Immature natural killer cell (primary cell): ENCODE measurements at regions not wholly inside any gene's neighbourhood (a gene's known extent, or its start where the extent isn't known, plus 50 kb on each side); places are given as distances from the start of the nearest gene placed in this dataset.

Experiments
- DNase-seq, 3 donors: peaks; one replicate each; pipeline ENCODE4 v3.0.0; 2022; ENCODE audit warnings: mixed read lengths in 1 of 3
- H3K27ac Mint-ChIP-seq, 6 donors: one replicate each; pipeline ENCODE4 v1.8.0; 2020; ENCODE audit warnings: mixed read lengths in 6 of 6, mild to moderate bottlenecking in 5 of 6, inconsistent platforms in 4 of 6, moderate library complexity in 3 of 6
- H3K27me3 Mint-ChIP-seq, 3 donors: one replicate each; pipeline ENCODE4 v1.8.0; 2020 to 2021; ENCODE audit warnings: low read depth in 3 of 3, mild to moderate bottlenecking in 3 of 3, mixed read lengths in 3 of 3, moderate library complexity in 3 of 3, inconsistent platforms in 1 of 3
- H3K36me3 Mint-ChIP-seq, 3 donors: one replicate each; pipeline ENCODE4 v1.8.0; 2020; ENCODE audit warnings: mixed read lengths in 3 of 3, inconsistent platforms in 2 of 3, mild to moderate bottlenecking in 2 of 3
- H3K4me1 Mint-ChIP-seq, 2 donors: one replicate each; pipeline ENCODE4 v1.8.0; 2020; ENCODE audit warnings: inconsistent platforms in 2 of 2, mild to moderate bottlenecking in 2 of 2, mixed read lengths in 2 of 2, moderate library complexity in 1 of 2
- H3K4me3 Mint-ChIP-seq, 5 donors: one replicate each; pipeline ENCODE4 v1.8.0; 2020; ENCODE audit warnings: mild to moderate bottlenecking in 5 of 5, mixed read lengths in 5 of 5, inconsistent platforms in 3 of 5, moderate library complexity in 3 of 5
- H3K9me3 Mint-ChIP-seq, 6 donors: one replicate each; pipeline ENCODE4 v1.8.0; 2020; ENCODE audit warnings: mild to moderate bottlenecking in 6 of 6, mixed read lengths in 6 of 6, inconsistent platforms in 4 of 6, moderate library complexity in 3 of 6

- peaks cover 21 to 27% of the 10 kb centered on the region in 2 donors for H3K4me1 Mint-ChIP-seq
- H3K9me3 Mint-ChIP-seq: peaks cover 0 to 31% (median 6%) of the 10 kb centered on the region in 6 donors
- no peak overlapping the region for H3K4me3 Mint-ChIP-seq
- no peak overlapping the region for H3K27ac Mint-ChIP-seq
- H3K36me3 Mint-ChIP-seq: peaks cover 5 to 8% (median 5%) of the 10 kb centered on the region in 3 donors
- no peak for DNase-seq
- peaks cover 17 to 35% (median 30%) of the 10 kb centered on the region in 3 donors for H3K27me3 Mint-ChIP-seq
These were observed 127.6 kb upstream of the C11orf58 start for GRCh38 chr11:16610738-16611388.

GRCh38 chr11:16610213-16610737 lies 128.2 kb upstream of the C11orf58 start:
- peaks cover 5 to 8% (median 5%) of the 10 kb centered on the region in 3 donors for H3K36me3 Mint-ChIP-seq
- no peak for DNase-seq
- H3K27ac Mint-ChIP-seq: no peak overlapping the region
- peaks cover 26 to 33% of the 10 kb centered on the region in 2 donors for H3K4me1 Mint-ChIP-seq
- H3K4me3 Mint-ChIP-seq: no peak overlapping the region
- peaks cover 21 to 38% (median 30%) of the 10 kb centered on the region in 3 donors for H3K27me3 Mint-ChIP-seq
- H3K9me3 Mint-ChIP-seq: peaks cover 0 to 33% (median 6%) of the 10 kb centered on the region in 6 donors

GRCh38 chr11:16609769-16610168 lies 128.7 kb upstream of the C11orf58 start:
- DNase-seq: no peak
- Mint-ChIP-seq H3K36me3 (peaks cover 5 to 8% (median 5%) of the 10 kb centered on the region in 3 donors), H3K27me3 (peaks cover 21 to 33% (median 30%) of the 10 kb centered on the region in 3 donors), H3K4me1 (peaks cover 28 to 38% of the 10 kb centered on the region in 2 donors), H3K4me3 (no peak overlapping the region), H3K27ac (no peak overlapping the region), H3K9me3 (peaks cover 0 to 33% (median 6%) of the 10 kb centered on the region in 6 donors)

- Mint-ChIP-seq H3K27ac (no peak overlapping the region), H3K27me3 (peaks cover 26 to 36% (median 30%) of the 10 kb centered on the region in 3 donors), H3K9me3 (peaks cover 2 to 35% (median 5%) of the 10 kb centered on the region in 6 donors), H3K4me3 (no peak overlapping the region), H3K4me1 (peaks cover 23 to 39% of the 10 kb centered on the region in 2 donors), H3K36me3 (peaks cover 5 to 7% (median 5%) of the 10 kb centered on the region in 3 donors)
- DNase-seq: no peak
These were observed 130.5 kb upstream of the C11orf58 start for GRCh38 chr11:16607675-16608644.

- DNase-seq: no peak
- Mint-ChIP-seq H3K4me3 (peak overlapping the region; percentile 81 to 91 (median 85)), H3K27ac (no peak overlapping the region), H3K36me3 (peaks cover 5% of the 10 kb centered on the region in 3 donors), H3K9me3 (peaks cover 2 to 28% (median 3%) of the 10 kb centered on the region in 6 donors), H3K27me3 (peaks cover 26 to 36% (median 30%) of the 10 kb centered on the region in 3 donors), H3K4me1 (peaks cover 23 to 34% of the 10 kb centered on the region in 2 donors)
These were observed 131.4 kb upstream of the C11orf58 start for GRCh38 chr11:16606784-16607674.

- Mint-ChIP-seq H3K27ac (no peak overlapping the region), H3K27me3 (peaks cover 22 to 35% (median 24%) of the 10 kb centered on the region in 3 donors), H3K4me1 (peaks cover 23 to 34% of the 10 kb centered on the region in 2 donors), H3K9me3 (peaks cover 0 to 19% (median 3%) of the 10 kb centered on the region in 6 donors), H3K4me3 (peak overlapping the region; percentile 81 to 91 (median 85)), H3K36me3 (peaks cover 5% of the 10 kb centered on the region in 3 donors)
- peak; percentile 54 to 64 (median 56) for DNase-seq
These were observed 132.3 kb upstream of the C11orf58 start for GRCh38 chr11:16605894-16606783.

GRCh38 chr11:16605389-16605893 lies 133.0 kb upstream of the C11orf58 start:
- H3K4me1 Mint-ChIP-seq: peaks cover 23 to 34% of the 10 kb centered on the region in 2 donors
- peaks cover 0 to 17% (median 3%) of the 10 kb centered on the region in 6 donors for H3K9me3 Mint-ChIP-seq
- H3K27me3 Mint-ChIP-seq: peaks cover 21 to 33% (median 24%) of the 10 kb centered on the region in 3 donors
- H3K4me3 Mint-ChIP-seq: peak overlapping the region; percentile 81 to 91 (median 85)
- H3K27ac Mint-ChIP-seq: no peak overlapping the region
- H3K36me3 Mint-ChIP-seq: peaks cover 5% of the 10 kb centered on the region in 3 donors
- no peak for DNase-seq

GRCh38 chr11:16604794-16605388 lies 133.6 kb upstream of the C11orf58 start:
- peaks cover 5% of the 10 kb centered on the region in 3 donors for H3K36me3 Mint-ChIP-seq
- H3K4me1 Mint-ChIP-seq: peaks cover 23 to 34% of the 10 kb centered on the region in 2 donors
- peaks cover 0 to 17% (median 3%) of the 10 kb centered on the region in 6 donors for H3K9me3 Mint-ChIP-seq
- no peak for DNase-seq
- H3K4me3 Mint-ChIP-seq: peak overlapping the region; percentile 81 to 91 (median 85)
- H3K27ac Mint-ChIP-seq: no peak overlapping the region
- H3K27me3 Mint-ChIP-seq: peaks cover 21 to 33% (median 23%) of the 10 kb centered on the region in 3 donors

GRCh38 chr11:16603890-16604793 lies 134.3 kb upstream of the C11orf58 start:
- Mint-ChIP-seq H3K27ac (no peak overlapping the region), H3K4me3 (peak overlapping the region; percentile 60 to 77 (median 69)), H3K4me1 (peaks cover 23 to 34% of the 10 kb centered on the region in 2 donors), H3K9me3 (peaks cover 0 to 17% (median 3%) of the 10 kb centered on the region in 6 donors), H3K27me3 (peaks cover 21 to 33% (median 26%) of the 10 kb centered on the region in 3 donors), H3K36me3 (peaks cover 5% of the 10 kb centered on the region in 3 donors)
- no peak for DNase-seq

GRCh38 chr11:16603245-16603644 lies 135.2 kb upstream of the C11orf58 start:
- Mint-ChIP-seq H3K27me3 (peaks cover 21 to 33% (median 26%) of the 10 kb centered on the region in 3 donors), H3K9me3 (peaks cover 0 to 17% (median 3%) of the 10 kb centered on the region in 6 donors)

GRCh38 chr11:16598906-16599305 lies 139.5 kb upstream of the C11orf58 start:
- H3K4me3 Mint-ChIP-seq: no peak overlapping the region
- peaks cover 1 to 7% of the 10 kb centered on the region in 2 donors for H3K4me1 Mint-ChIP-seq
- peaks cover 0 to 8% (median 1%) of the 10 kb centered on the region in 6 donors for H3K9me3 Mint-ChIP-seq
- no peak for DNase-seq
- peaks cover 9 to 19% (median 11%) of the 10 kb centered on the region in 3 donors for H3K27me3 Mint-ChIP-seq
- no peak overlapping the region for H3K27ac Mint-ChIP-seq
- no peaks in the 10 kb centered on the region for H3K36me3 Mint-ChIP-seq

More at GRCh38 chr11:16603245-16603644, 135.2 kb upstream of the C11orf58 start:
- H3K4me3 Mint-ChIP-seq: peak overlapping the region in 1 of 5 donors; percentile 51
- no peak overlapping the region for H3K27ac Mint-ChIP-seq
- DNase-seq: no peak
- H3K36me3 Mint-ChIP-seq: peaks cover 5% of the 10 kb centered on the region in 3 donors
- peaks cover 23 to 34% of the 10 kb centered on the region in 2 donors for H3K4me1 Mint-ChIP-seq
